HCT116 (cell line): ENCODE measurements at regions not wholly inside any gene's neighbourhood (a gene's known extent, or its start where the extent isn't known, plus 50 kb on each side); places are given as distances from the start of the nearest gene placed in this dataset.

Experiments used
- ATAC-seq: fragments of 200-7000 bp; cut with Tn5 transposase; 2 replicates; pipeline ENCODE4 v1.9.1; 2020; ENCODE audit warnings: mild to moderate bottlenecking, moderate library complexity
- BruUV-seq: library from RNA; stranded (reverse); fragments of 400-500 nt; replicated peaks from 2 replicates; lab custom pipeline; 2021; lab: Mats Ljungman, UMichigan
- CTCF ChIA-PET: fragments of 300-600 bp; sonication (Branson Sonifier 250); formaldehyde crosslinking; loops from one replicate; lab custom pipeline; 2021; ENCODE audit warnings: antibody characterized with exemption; lab: Charles Lee
- POLR2A ChIA-PET: fragments of 300-600, 350-600 bp; sonication (Branson Sonifier 250); formaldehyde crosslinking; loops from one replicate; lab custom pipeline; 2021; ENCODE audit warnings: antibody characterized with exemption; lab: Charles Lee
- RAD21 ChIA-PET, 2 experiments: fragments of 300-600 bp; sonication (Branson Sonifier 250); formaldehyde crosslinking; loops; one replicate each; lab custom pipeline; 2023; ENCODE audit warnings: low total read pairs in 2 of 2; ENCODE audit not compliant: uncharacterized antibody in 2 of 2, unreplicated experiment in 2 of 2, low non-redundant PET in 1 of 2; lab: Charles Lee
- DNase-seq: peaks from one replicate; pipeline ENCODE4 v3.0.0-alpha.2; 2010; ENCODE audit warnings: low read depth, low spot score
- H2AFZ ChIP-seq: fragments of 200-600 bp; shearing (Covaris generic), sonication (generic); 2 replicates; pipeline ENCODE4 v1.6.1; 2017; ENCODE audit warnings: low read depth, mixed run types, mixed read lengths, antibody characterized with exemption, low read length; ENCODE audit not compliant: poor library complexity, severe bottlenecking
- H3K27ac ChIP-seq: 2 replicates; pipeline ENCODE4 v1.5.1; 2012; ENCODE audit warnings: low read depth, low read length
- H3K27me3 ChIP-seq: fragments of 200-600 bp; sonication (generic); 2 replicates; pipeline ENCODE4 v1.6.1; 2016; ENCODE audit warnings: mixed run types, low read length, mixed read lengths; ENCODE audit not compliant: insufficient read depth
- H3K36me3 ChIP-seq, 2 experiments: fragments of 200-500 bp in 1 of 2; fragments of 200-600 bp in 1 of 2; sonication (Bioruptor generic) in 1 of 2; sonication (generic) in 1 of 2; 2 replicates each; pipeline versions ENCODE4 v1.5.1 to v1.6.1; 2014 to 2016; ENCODE audit warnings: low read length in 2 of 2, inconsistent platforms in 1 of 2, mixed read lengths in 1 of 2, mixed run types in 1 of 2; ENCODE audit not compliant: insufficient read depth in 2 of 2, control insufficient read depth in 1 of 2
- H3K4me1 ChIP-seq, 2 experiments: fragments of 200-600 bp in 1 of 2; sonication (generic) in 1 of 2; 2 replicates each; pipeline versions ENCODE4 v1.5.1 to v1.6.1; 2012 to 2017; ENCODE audit warnings: low read length in 2 of 2, inconsistent platforms in 1 of 2, mild to moderate bottlenecking in 1 of 2, mixed read lengths in 1 of 2, mixed run types in 1 of 2, moderate library complexity in 1 of 2; ENCODE audit not compliant: insufficient read depth in 2 of 2, control insufficient read depth in 1 of 2
- H3K4me2 ChIP-seq: fragments of 200-600 bp; sonication (generic); 2 replicates; pipeline ENCODE4 v1.6.1; 2017; ENCODE audit warnings: mixed run types, low read length, mixed read lengths
- H3K4me3 ChIP-seq, 2 experiments: fragments of 200-600 bp in 1 of 2; sonication (generic) in 1 of 2; replicated peaks in 1 of 2; 2 replicates each; pipeline ENCODE4 v1.5.1; 2011 to 2016; ENCODE audit warnings: low read length in 2 of 2, control low read depth in 1 of 2, low read depth in 1 of 2, mild to moderate bottlenecking in 1 of 2, mixed read lengths in 1 of 2, mixed run types in 1 of 2
- H3K79me2 ChIP-seq: fragments of 200-600 bp; sonication (generic); 2 replicates; pipeline ENCODE4 v1.6.1; 2017; ENCODE audit warnings: mild to moderate bottlenecking, mixed run types, low read length, moderate library complexity, mixed read lengths; ENCODE audit not compliant: insufficient read depth
- H3K9ac ChIP-seq: fragments of 200-600 bp; sonication (generic); 2 replicates; pipeline ENCODE4 v1.6.1; 2016; ENCODE audit warnings: low read length, mixed read lengths
- H3K9me2 ChIP-seq: fragments of 200-600 bp; sonication (generic), shearing (Covaris generic); 2 replicates; pipeline ENCODE4 v1.6.1; 2017; ENCODE audit warnings: mixed run types, mild to moderate bottlenecking, moderate library complexity; ENCODE audit not compliant: insufficient read depth
- H3K9me3 ChIP-seq, 2 experiments: fragments of 200-500 bp in 1 of 2; fragments of 200-600 bp in 1 of 2; sonication (Bioruptor generic) in 1 of 2; sonication (generic) in 1 of 2; 2 replicates each; pipeline ENCODE4 v1.6.1; 2014 to 2017; ENCODE audit warnings: low read length in 2 of 2, mixed read lengths in 2 of 2, inconsistent platforms in 1 of 2, low read depth in 1 of 2, mild to moderate bottlenecking in 1 of 2, mixed run types in 1 of 2, moderate library complexity in 1 of 2; ENCODE audit not compliant: control insufficient read depth in 1 of 2, insufficient read depth in 1 of 2
- H4K20me1 ChIP-seq: fragments of 200-600 bp; sonication (generic), shearing (Covaris generic); 2 replicates; pipeline ENCODE4 v1.6.1; 2017; ENCODE audit warnings: mixed run types, mild to moderate bottlenecking, moderate library complexity; ENCODE audit not compliant: insufficient read depth
- CEBPB ChIP-seq: IDR thresholded peaks from 2 replicates; pipeline ENCODE4 v1.6.1; 2012; ENCODE audit warnings: low read depth
- ELF1 ChIP-seq: IDR thresholded peaks from 2 replicates; pipeline ENCODE4 v1.6.1; 2012; ENCODE audit warnings: low read depth, borderline replicate concordance
- EZH2 ChIP-seq: fragments of 200-600 bp; sonication (generic); IDR thresholded peaks from 2 replicates; pipeline ENCODE4 v1.6.1; 2017; ENCODE audit warnings: antibody characterized with exemption, mixed run types
- EZH2phosphoT487 ChIP-seq: fragments of 200-600 bp; IDR thresholded peaks from 2 replicates; pipeline ENCODE4 v1.6.1; 2018; ENCODE audit warnings: antibody characterized with exemption, borderline replicate concordance
- FOSL1 ChIP-seq: IDR thresholded peaks from 2 replicates; pipeline ENCODE4 v1.6.1; 2012; ENCODE audit warnings: low read depth
- JUND ChIP-seq: IDR thresholded peaks from 2 replicates; pipeline ENCODE4 v1.6.1; 2012
- MAX ChIP-seq: IDR thresholded peaks from 2 replicates; pipeline ENCODE4 v1.6.1; 2012
- POLR2A ChIP-seq: IDR thresholded peaks from 2 replicates; pipeline ENCODE4 v1.7.0; 2011; ENCODE audit warnings: borderline replicate concordance; ENCODE audit not compliant: insufficient read depth, insufficient read length; ENCODE audit errors: extremely low read depth
- POLR2AphosphoS5 ChIP-seq: IDR thresholded peaks from 2 replicates; pipeline ENCODE4 v1.6.1; 2011; ENCODE audit warnings: mild to moderate bottlenecking, low read depth, low read length, moderate library complexity
- RAD21 ChIP-seq: IDR thresholded peaks from 2 replicates; pipeline ENCODE4 v1.6.1; 2012; ENCODE audit warnings: low read depth, mild to moderate bottlenecking
- REST ChIP-seq: IDR thresholded peaks from 2 replicates; pipeline ENCODE4 v1.6.1; 2012; ENCODE audit warnings: low read depth
- SIN3A ChIP-seq: IDR thresholded peaks from 2 replicates; pipeline ENCODE4 v1.6.1; 2012; ENCODE audit warnings: low read depth
- TCF7L2 ChIP-seq: IDR thresholded peaks from 2 replicates; pipeline ENCODE4 v1.7.0; 2011; ENCODE audit warnings: borderline replicate concordance, inconsistent platforms; ENCODE audit not compliant: insufficient read depth, insufficient read length; ENCODE audit errors: extremely low read depth
- YY1 ChIP-seq: IDR thresholded peaks from 2 replicates; pipeline ENCODE4 v1.6.1; 2011; ENCODE audit warnings: low read length, low read depth, moderate library complexity, mild to moderate bottlenecking; ENCODE audit not compliant: insufficient replicate concordance; ENCODE audit errors: extremely low read depth
- ZFX ChIP-seq: fragments of 450-650 bp; IDR thresholded peaks from 2 replicates; pipeline ENCODE4 v1.6.1; 2017
- intact Hi-C: fragments of 100-400 bp; cut with micrococcal nuclease; formaldehyde crosslinking; loops from 2 replicates; pipeline ENCODE4 v1.10.0; 2022

DNA sequence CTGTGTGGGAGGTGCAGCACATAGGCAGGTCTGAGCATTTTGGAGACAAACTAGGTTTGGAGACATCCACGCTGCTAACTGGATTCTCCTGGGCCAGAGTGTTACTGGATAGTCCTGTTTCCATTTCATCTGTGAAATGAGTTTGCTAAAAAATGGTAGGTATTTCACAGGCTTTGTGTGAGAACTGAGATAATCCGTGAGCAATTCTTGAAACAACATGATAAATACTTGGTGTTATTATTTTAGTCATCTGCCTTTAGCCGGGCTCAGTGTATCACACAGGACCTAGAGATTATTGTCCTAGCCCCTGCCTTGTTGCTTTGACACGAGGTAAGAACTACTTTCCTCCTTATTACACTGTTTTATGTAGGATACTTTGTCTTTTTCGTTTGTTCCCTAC lies 63.0 kb downstream of the PRR18 start:
- no peak overlapping the region for H2AFZ ChIP-seq
- no peak overlapping the region for H3K9ac ChIP-seq
- ChIA-PET POLR2A (no interaction called here), CTCF (no interaction called here), RAD21 (no interaction called here)
- intact Hi-C loops, result no loop called here
- H3K4me3 ChIP-seq, result no peak overlapping the region
- no peaks in the 10 kb centered on the region for H3K9me3 ChIP-seq
- no peak overlapping the region for H3K27ac ChIP-seq
- H3K9me2 ChIP-seq, result no peaks in the 10 kb centered on the region
- no peaks in the 10 kb centered on the region for H4K20me1 ChIP-seq
- H3K4me1 ChIP-seq, result no peaks in the 10 kb centered on the region
- no TSS peak for BruUV-seq
- H3K36me3 ChIP-seq, result no peaks in the 10 kb centered on the region
- H3K4me2 ChIP-seq, result no peak overlapping the region
- ATAC-seq (no peak), DNase-seq (no peak)
- no peak for TF ChIP-seq FOSL1
- TF ChIP-seq MAX, result no peak
- no peak for TF ChIP-seq SIN3A
- no peak for TF ChIP-seq TCF7L2
- TF ChIP-seq RAD21, result no peak
- no peak for TF ChIP-seq ZFX
- TF ChIP-seq POLR2AphosphoS5, result no peak
- no peak for TF ChIP-seq ELF1
- no peaks in the 10 kb centered on the region for H3K79me2 ChIP-seq
- no peaks in the 10 kb centered on the region for H3K27me3 ChIP-seq

DNA sequence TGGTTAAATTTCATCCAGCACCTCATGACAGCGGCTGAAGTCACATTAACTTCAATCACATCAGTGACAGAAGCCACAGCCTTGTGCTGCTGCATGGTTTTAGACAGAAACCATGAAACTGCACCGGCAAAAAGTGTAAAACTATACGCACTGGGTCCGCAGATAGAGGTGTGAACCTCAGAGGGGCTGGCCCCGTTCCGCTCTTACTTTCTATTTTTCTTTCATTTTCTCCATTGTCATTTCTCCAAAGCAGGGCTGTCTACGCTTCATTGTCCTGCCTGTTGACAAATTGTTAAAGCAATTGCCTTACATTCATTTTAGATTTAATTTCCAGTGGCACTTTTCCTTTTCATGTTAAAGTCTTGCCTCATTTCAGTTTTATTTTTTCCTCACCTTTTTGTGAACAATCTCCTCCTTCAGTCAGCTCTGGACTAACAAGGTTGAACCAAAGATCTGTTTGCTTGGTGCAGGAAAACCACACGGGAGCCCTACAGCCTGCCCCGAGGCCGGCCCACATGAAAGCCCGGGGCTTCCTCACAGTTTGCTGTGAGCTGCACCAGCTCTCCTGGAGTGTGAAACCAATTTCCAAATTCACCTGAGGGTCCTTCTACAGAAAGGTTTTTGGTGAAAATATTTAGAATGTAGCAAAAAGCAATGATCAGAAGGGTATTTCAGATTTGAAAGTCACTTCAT lies 63.7 kb downstream of the PRR18 start:
- no peaks in the 10 kb centered on the region for H3K9me2 ChIP-seq
- ATAC-seq, result no peak
- POLR2A ChIA-PET, result no interaction called here
- TF ChIP-seq EZH2 (no peak), SIN3A (no peak), TCF7L2 (no peak), CEBPB (no peak), REST (no peak), MAX (no peak), POLR2A (no peak), FOSL1 (no peak), YY1 (no peak), EZH2phosphoT487 (no peak), POLR2AphosphoS5 (no peak), JUND (no peak)
- TF ChIP-seq, all 23 proteins: peak for 0
- Histone ChIP-seq H3K4me1 (no peaks in the 10 kb centered on the region), H3K4me2 (no peak overlapping the region), H3K9ac (no peak overlapping the region), H3K27ac (no peak overlapping the region), H4K20me1 (no peaks in the 10 kb centered on the region), H3K36me3 (no peaks in the 10 kb centered on the region), H3K9me3 (no peaks in the 10 kb centered on the region), H3K27me3 (no peaks in the 10 kb centered on the region), H3K79me2 (no peaks in the 10 kb centered on the region), H2AFZ (no peak overlapping the region), H3K4me3 (no peak overlapping the region)
- ChIA-PET RAD21 (no interaction called here), CTCF (no interaction called here)
- BruUV-seq, result no TSS peak
- intact Hi-C loops, result no loop called here
- no peak for DNase-seq
